Stomach (tissue), 4 donors: ENCODE measurements at regions not wholly inside any gene's neighbourhood (a gene's known extent, or its start where the extent isn't known, plus 50 kb on each side); places are given as distances from the start of the nearest gene placed in this dataset.

ENCODE experiments used
- CTCF ChIP-seq, 7 experiments: fragments of 450-650 bp in 4 of 7; fragments of 200-600 bp in 3 of 7; sonication (generic) in 3 of 7; IDR thresholded peaks; one replicate each; pipeline ENCODE4 v1.5.1; 2016 to 2019; ENCODE audit warnings: antibody characterized with exemption in 7 of 7, control low read depth in 2 of 7, mild to moderate bottlenecking in 1 of 7
- POLR2A ChIP-seq, 4 donors: fragments of 450-650 bp; IDR thresholded peaks; one replicate each; pipeline ENCODE4 v1.6.1; 2016; ENCODE audit warnings: antibody characterized with exemption in 4 of 4, control low read depth in 2 of 4, mild to moderate bottlenecking in 1 of 4, moderate library complexity in 1 of 4

- TF ChIP-seq CTCF (IDR thresholded peaks at IDR 0.05) (no peak), POLR2A (IDR thresholded peaks at IDR 0.05) (no peak)
These were observed 190.7 kb upstream of the LMNTD1 start for GRCh38 chr12:25743679-25744215.
